ENCODE measurements at regions not wholly inside any gene's neighbourhood (a gene's known extent, or its start where the extent isn't known, plus 50 kb on each side); places are given as distances from the start of the nearest gene placed in this dataset.
"Not testable (repeated sequence)": the region's sequence is repeated elsewhere in the genome, so short reads cannot be mapped to it uniquely, and the experiment has no call there.

DNA sequence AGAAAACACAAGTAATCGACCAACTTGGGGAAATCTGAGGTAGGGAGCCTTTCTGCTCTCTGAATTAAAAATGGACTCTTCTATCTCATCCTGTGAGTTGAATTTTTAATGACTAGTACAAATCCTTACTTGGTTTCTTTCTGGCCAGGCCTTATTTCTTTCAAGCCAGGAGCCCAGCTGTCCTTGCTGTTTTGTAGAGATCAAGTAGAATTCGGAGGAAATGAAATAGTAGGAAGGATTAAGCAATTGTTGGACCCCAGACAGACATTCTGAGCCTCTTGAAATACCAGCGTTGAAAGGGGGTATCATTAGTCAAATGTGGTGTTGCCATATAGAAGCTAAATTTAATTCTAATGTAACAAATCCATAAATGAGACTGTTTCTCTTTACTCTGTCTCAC is 53.7 kb upstream of the SMIM15 start:
- DNase-seq: no peak

DNA sequence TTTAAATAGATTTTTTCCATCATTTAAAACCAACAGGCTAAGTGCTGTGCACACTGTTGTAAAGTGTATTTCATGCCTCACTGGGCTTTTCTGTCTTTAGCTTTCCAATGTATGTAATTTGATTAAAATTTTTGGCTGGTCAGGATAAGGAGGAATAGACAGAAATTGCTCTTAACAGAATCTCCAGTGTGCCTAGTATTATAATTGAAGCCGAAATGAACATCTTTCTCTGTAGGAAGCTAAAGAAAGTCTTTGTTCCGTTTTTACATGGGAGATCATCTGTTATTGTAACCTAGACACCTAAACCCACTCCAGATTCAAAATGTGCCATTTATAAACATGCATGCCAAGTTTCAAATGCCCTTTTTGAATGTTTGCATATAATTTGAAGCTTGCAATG is 54.5 kb upstream of the SMIM15 start:
- DNase-seq: no peak

DNA sequence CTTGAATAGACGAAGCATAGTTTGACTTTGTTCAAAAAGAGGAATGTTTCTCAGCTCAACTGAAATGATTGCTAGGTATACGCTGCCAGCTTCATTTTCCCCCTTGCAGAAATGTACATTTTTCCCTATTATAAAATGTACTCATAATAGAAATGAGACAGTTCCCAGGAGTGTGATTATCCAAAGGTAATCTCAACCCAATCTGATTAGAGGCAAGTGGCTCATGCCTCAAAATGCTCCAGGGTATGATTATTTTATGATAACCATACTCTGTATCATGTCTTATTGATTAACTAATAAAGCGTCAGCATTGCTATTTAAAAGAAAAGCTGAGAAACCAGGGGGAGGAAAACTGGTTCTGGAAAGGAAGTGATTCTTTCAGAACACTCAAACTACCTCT is 54.9 kb upstream of the SMIM15 start:
- DNase-seq: no peak

DNA sequence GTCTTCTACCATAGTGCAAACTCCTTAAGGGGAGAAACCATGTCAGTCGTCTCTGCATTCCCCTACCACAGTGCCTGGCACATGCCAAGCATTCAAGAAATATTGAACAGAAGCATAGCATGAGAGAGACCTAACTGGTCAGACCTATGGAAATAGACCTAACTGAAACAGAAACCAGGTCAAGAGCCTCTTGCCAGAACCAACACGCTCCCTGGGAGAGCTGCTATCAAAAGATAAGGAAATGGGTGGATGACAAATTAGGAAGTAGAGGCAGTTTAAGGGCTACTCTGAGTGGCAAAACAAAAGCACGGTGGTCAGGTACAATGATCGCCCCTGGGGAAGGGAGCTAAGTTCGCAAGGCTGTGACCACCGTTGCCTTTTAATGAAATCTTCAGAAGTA is 66.0 kb upstream of the SMIM15 start:
- no peak for DNase-seq

DNA sequence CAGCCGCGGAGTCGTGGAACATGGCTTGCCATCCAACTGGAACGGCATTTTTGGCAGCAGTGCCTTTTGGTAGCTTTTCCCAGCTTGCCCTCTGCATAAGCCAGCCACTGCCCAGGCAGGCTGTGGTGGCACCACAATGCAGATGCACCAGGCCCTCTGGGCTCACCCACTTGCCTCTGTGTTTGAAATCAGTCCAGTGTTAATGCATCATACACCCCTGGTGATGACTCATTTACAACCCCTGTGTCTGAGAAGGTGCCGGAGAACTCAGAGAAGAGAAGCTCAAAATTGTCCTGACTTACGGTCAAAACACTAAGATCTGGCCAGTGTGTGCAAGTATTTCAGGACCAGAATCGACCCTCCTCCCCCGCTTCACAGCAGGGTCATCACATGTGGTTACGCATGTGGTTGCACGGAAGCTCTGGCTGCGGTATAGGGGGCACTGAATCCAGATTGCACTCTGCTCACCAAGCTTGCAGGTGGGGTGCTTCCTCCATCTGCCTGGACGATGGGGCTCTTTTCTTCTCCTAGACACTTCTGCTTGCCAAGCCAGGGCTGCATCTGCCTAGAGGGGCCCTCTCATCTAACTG is 66.5 kb upstream of the SMIM15 start:
- DNase-seq: no peak

DNA sequence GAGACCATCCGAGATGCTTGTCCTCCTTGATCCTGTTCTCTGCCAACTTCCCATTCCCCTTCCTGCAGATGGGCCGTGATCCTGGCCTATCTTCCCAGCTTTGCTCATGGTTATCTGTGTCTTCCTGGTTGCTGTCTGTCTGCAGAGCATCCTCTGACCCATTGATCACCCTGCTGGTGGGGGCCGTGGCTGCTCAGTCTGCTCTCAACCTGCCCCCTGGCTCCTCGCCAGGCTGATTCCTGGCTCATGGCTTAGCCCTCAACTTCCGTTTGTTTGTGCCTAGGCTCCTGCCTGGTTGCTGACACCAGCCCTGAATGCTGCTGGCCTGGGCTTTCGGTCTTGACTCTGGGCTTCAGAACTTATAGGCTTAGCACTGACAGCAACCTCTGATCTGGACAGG is 67.1 kb upstream of the SMIM15 start:
- peak; percentile 2 for DNase-seq

DNA sequence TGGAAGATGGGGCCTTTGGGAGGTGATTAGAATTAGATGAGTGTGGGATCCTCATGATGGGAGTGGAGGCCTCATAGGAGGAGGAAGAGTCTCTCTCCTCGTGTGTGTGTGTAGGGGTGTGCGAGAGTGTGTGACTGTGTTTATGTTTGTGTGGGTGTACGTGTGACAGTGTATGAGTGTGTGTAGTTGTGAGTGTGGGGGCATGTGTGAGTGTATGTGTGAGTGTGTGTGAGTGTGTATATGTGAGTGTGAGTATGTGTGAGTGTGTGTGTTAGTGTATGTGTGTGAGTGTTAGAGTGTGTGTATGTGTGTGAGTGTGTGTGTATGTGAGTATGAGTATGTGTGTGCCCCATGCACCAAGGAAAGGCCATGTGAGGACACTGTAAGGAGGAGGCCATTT is 68.2 kb upstream of the SMIM15 start:
- DNase-seq: no peak

DNA sequence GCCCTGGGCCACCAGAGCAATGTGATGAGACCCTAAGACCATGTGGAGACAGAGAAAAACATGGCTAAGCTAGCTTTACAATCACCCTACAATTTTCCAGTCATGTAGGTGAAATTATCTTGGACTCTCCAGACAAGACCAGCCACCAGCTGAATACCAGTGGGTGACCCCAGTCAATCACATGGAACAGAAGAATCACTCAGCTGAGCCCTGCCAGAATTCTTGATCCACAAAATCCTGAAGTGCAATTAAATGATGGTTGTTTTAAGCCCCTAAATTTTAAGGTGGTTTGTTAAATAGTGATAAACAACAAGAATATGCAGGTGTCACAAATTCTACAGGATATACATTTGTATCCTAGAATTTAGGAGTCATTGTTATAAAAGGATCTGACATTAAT is 69.5 kb upstream of the SMIM15 start:
- DNase-seq: no peak

DNA sequence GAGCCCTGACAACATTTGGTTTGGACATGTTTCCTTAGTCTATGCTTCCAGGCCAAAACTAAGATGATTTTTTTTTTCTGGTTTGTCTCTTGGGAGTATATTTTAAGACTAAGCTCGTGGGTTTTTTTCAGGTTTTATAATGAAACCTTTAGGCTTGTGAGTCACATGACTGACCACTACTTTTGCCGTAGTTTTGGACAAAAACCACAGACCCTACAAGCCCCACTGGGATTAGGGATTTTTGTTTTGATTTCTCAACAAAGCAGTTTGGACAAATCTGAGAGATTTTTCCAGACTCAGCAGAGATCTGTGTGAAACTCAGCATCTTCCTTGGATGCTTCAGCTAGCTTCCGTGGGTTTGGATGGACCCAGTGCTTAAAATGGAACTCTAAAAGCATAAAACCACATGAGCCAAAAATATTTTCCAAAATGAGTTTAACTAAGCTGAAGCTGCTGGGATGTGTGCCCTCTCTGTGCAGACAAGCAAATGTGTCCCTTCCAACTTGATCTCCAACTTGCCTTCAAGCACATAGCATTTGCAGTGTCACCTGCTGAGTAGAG is 70.3 kb upstream of the SMIM15 start:
- DNase-seq: no peak

DNA sequence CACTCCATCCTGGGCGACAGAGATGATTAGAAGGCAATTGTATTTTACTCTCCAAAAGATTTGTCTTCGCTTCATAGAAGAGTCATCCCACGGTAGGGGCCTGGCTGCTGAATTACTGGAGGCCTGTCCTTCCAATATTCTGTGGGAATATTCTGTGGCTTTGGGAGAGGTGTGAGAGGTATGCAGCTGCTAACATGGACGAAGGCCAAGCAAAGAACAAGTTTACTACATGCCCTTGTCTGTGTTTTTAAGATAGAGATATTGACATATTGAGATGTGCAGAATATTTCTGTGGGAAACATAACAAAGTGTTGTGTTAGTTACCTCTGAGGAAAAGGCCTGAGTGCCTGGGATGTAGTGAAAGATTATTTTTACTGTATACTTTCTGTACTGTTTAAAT is 71.8 kb upstream of the SMIM15 start:
- DNase-seq: no peak

DNA sequence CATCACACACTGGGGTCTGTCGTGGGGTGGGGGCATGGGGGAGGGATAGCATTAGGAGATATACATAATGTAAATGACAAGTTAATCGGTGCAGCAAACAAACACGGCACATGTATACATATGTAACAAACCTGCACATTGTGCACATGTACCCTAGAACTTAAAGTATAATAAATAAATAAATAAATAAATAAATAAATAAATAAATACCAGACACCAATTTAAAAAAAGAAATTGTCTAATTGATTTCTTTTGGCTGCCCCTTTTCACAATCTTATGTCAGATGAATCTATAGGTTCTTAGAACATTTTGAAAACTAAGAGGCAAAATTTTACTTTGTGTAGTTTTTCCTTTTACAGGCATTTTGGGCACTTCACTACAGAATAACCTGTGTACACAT is 74.4 kb upstream of the SMIM15 start:
- not testable (repeated sequence) for DNase-seq

DNA sequence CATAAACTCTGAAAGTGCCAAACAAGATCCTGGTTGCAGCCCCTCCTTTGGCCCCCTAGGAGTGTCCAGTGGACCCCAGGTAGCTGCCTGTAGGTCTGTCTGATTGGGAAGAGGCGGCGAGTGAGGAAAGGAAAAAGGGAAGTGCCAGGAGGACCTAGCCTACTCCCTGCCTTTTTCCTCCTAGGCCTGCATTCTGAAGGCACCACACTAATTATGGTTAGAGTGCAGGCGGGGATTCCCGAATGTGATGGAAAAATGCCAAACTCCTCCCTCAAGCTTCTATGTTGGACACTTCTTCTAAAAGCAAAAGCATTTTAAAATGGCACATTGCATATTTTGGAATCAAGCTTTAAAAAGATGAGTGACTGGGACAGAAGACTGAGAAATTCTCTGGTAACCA is 83.2 kb upstream of the SMIM15 start:
- DNase-seq: peak; percentile 36

DNA sequence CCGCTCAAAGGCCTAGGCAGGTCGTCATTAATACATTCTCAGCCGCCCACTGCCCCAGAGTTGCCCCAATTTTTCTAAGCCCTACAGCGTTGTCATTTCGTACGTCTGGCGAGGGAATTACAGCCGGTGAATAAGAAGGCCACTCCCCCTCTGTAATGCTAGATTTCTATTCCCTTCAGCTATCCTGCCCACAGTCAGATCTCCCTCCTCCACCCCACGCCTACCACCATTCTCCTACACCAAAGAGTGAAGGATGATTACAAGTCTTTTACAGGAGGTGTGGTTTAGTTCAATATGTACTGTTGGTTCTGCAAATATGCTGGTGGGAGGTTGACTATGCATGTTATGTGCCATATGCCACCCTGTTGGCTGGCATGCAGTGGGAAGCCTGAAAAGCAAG is 83.7 kb upstream of the SMIM15 start:
- no peak for DNase-seq

DNA sequence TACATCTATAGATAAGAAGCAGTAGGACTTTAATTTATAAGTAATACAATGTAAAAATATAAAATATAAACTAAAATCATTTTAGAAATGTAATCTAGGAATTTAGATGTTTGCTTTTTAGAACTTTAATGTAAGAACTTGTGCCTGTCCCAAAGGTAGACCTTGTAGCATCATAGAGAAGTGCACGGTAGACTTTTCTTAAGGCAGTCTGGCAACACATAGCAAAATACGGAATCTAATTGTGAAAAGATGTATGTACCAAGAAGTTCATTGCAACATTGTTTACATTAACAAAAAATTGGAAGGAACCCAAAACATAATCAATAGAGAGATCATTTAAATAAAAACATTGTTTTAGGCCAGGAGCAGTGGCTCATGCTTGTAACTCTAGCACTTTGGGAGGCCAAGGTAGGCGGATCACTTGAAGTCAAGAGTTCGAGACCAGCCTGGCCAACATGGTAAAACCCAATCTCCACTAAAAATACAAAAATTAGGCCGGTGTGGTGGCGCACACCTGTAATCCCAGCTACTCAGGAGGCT is 84.6 kb upstream of the SMIM15 start:
- DNase-seq: no peak

DNA sequence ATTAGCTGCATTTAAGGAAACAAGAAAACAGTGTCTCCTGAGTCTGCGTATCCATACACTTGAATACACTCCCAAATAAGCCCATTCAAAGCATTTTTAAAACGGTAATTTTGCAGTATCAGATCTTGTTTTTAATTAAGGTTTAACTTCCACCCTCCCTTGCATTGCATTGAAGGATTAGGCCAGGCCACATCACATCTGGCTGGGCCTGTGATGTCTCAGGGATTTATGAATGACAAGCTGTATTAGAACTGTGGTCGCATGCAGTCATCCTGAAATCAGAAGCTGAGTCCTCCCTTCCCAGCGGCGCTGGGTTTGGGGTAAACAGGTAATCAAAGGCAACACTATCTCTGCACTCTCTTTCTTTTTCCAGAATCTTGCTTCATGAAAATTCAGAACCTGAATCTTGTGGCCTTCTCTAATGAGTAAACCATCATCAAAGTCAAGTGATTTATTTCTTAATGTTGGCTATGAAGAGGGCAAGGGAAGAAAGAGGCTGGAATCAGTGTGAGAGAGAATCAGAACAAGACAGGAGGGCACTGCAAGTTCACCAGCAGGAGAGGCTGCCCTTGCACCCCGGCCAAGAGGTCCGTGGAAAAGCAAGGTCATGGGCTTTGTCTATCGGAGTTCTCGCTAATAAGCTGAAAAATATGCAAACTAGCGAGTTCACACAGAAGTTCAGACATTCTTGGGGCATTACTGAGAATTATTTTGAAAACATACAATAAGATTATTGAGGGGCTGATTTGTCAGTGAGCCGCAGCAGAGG is 80.0 kb upstream of the ZSWIM6 start:
- DNase-seq: no peak

DNA sequence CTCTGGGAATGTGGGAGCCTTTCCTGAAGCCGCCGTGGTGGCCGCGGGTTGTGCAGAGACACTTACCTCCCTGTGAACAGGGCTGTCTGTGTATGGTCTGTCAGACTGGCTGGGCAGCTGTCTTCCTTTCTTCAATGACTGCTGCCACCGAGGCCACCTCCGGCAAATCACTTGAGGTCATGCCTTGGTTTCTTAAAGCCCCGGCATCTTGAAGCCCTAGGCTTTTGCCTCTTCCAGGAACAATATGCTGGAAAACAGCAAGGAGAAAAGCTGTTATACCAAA is 79.5 kb upstream of the ZSWIM6 start:
- no peak for DNase-seq

DNA sequence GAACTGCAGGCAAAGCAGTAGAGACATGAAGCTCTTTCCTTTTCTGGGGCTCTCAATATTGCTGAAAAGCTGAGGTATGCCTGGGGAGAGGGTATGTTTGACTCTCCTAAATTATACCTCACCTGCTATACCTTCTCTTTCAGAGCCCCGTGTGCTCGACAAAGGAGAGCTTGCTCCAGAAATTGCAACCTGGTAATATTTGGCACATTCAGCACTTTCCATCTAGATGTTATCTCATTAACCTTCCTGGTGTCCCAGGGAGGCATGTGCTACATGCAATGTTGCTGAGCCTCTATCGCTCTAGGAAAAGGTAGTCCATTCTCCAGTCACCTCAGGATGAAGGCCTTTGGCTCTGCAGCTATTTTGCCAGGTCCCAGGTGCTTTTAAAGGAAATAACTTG is 78.5 kb upstream of the ZSWIM6 start:
- DNase-seq: no peak

DNA sequence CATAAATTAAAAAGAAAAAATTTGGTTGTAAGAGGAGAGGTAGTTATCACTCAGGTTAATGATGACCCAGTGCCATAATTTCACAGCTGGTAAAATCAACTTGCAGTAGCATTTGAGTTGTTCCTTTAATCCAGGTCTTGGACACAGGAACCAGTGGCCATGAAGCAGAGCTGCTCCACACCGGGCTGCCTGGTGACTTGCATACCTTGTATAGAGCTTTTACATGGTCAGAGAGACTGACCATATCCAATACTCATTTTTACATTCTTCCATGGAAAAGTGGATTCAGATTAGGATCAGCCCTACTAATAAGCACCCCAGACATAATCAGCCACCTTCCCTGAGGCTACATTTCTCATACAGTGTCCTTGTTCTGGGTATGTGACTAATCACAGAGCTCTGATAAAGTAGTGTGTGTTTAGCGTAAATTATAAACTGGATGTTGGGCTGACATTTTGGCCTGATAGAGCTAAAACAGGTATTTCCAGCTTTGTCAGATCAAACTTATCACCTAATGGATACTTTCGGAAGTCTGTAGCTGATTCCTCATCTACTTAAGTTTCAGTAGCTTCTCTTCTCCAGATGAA is 77.0 kb upstream of the ZSWIM6 start:
- no peak for DNase-seq

DNA sequence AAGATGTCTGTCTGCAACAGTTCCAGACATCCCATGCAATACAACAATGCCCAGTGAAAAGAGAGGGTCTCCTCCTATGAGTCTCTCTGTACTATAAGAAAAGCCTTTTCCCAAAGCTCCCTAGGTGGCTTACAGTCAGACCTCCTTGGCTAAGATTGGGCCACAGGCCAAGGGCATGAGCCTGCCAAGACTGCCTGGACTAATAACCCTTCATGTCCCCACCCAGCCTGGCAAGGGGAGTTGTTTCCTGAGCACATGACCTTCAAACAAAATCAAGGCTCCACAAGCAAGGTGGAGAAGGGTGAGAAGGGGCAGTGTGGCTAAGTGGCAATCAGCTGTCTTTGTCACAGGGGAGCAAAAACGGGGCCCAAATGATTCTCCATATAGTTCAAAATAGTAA is 75.6 kb upstream of the ZSWIM6 start:
- peak; percentile 60 for DNase-seq

DNA sequence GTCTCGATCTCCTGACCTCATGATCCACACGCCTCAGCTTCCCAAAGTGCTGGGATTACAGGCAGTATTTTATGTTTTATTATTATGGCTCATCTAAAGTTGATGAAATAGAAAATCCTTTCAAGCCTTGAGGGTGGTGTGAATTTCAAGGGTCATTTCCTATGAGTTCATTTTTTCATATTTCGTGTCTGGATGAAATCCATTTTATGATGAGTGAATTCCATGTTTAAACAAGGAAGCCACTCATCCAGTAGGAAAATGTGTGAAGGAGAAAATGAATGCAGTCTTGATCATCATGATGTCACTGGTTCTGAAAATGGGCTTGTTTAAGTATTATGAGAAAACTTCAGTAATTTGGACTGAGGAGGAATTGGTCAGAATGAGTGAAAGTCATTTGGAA is 74.6 kb upstream of the ZSWIM6 start:
- no peak for DNase-seq

DNA sequence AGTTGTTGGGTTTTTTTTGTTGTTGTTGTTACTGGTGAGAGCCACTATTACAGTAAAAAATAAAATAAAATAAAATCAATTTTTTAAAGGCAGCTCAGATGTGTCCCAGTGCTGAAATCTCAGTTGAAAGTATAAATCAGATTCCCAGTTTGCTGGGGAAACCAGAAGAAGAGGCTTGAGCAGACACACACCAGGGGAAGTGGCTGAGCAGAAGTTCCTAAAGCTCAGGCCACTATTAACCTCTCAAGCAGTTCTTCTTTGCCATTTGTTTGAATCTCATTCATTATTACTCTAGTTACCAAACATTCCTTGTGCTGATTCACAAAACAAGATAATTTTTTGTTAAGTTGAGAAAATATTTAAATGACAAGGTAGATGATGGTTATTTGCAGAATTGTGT is 70.9 kb upstream of the ZSWIM6 start:
- DNase-seq: no peak

DNA sequence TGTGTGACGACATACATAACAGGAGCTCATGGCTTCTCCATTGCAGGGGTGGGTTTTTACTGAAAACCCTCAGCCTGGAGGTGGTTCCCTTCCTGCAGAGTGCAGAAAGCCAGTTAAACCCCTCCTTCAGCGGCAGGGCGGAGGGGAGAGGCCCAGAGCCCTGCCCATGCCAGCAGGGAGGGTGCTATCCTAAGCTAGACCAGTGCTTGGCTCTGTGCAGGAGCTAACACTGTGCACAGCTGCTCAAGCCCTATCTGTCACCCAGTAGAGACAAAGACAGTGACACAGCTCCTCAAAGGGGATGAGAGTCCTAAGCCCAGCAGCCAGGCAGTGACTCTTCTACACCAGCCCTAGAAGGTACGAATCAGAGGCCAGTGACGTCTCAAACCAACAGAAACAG is 70.0 kb upstream of the ZSWIM6 start:
- DNase-seq: no peak

DNA sequence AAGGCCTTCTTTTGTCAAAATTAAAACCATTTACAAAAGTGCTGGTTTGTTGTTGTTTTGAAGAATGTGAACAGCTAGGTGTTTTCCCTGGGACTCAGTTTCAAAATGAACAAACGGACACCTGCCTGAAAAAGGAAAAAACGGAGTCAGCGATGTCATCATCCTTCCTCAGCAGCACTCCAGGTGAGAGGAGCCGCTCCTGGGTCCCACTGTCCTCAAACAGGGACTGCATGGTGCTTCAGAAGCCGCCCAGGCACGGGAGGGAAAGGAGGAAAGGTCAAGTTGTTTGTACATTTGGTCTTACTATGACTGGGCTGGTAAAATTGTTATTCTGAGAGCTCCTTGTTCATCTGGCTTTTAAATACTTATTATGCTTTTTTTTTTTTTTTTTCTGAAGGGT is 69.0 kb upstream of the ZSWIM6 start:
- no peak for DNase-seq

DNA sequence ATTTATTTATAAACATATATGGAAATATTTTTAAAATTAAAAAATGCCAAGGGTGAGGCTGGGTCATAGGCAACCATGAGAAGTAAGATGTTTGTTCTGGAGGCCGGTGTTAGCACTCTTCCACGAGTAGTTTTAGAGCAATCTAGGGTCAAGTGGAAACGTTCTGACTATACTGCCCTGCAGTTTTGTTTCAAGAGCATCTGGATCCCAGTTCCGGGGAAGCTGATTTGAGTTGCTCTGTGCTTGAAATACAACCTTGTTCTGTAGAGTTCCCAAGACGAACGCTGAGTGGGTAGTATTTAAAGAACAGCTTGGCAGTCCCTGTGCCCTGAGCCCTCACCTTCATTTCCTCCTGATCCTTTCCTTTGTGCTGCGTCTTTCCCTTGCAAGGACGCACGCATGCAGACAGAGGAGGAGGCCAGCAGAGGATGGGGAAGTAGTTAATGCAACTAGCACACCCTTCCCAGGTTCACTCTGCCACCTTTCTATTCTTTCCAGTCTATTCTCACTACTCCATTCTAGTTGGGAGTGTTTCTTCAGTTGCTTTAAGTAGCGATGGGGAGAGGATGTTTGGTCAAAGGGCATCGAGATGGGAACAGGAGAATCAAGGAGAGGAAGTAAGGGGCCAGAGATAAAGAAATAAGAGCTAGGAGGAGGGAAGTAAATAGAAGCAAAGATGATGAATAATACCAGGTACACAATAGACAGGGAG is 68.3 kb upstream of the ZSWIM6 start:
- no peak for DNase-seq

Measured in NCI-H2029 (cell line).